Embryonic facial prominence (tissue), 1 donor: ENCODE measurements at regions not wholly inside any gene's neighbourhood (a gene's known extent, or its start where the extent isn't known, plus 50 kb on each side); places are given as distances from the start of the nearest gene placed in this dataset.
"Not testable (repeated sequence)": the region's sequence is repeated elsewhere in the genome, so short reads cannot be mapped to it uniquely, and the experiment has no call there.

Experiments
- DNase-seq: peaks from one replicate; pipeline ENCODE4 v3.0.0-alpha.2; 2016; ENCODE audit errors: extremely low spot score

DNA sequence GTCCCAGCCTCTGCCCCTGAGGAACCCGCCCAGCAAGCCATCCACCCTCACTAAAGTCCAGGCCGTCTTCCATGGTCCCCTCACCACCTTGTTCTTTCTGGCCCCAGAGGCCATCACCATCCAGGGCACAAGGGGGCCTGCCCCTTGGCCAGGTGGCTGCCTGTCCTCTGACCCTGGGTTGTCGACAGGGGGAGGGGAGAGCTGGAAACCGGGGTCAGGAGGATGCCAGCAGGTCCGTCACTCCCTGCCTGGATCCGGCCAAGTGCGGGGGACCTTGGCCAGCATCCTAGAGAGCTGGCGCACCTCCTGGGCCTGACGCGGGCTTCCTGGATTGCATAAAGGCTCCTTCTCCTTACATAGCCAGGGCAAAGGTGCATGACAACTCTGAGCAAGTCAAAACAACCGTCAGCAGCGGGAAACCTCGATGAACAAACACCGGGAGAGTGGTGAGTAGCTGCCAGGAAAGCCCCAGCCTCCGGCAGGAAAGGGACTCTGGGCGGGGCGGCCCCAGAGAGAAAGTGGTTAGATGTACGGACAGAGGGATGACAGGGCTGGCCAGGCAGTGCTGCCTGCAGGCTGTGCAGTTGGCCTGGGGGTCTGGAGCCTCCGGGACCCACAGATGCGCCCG lies 4461.2 kb upstream of the TPTE start:
- DNase-seq, result not testable (repeated sequence)

DNA sequence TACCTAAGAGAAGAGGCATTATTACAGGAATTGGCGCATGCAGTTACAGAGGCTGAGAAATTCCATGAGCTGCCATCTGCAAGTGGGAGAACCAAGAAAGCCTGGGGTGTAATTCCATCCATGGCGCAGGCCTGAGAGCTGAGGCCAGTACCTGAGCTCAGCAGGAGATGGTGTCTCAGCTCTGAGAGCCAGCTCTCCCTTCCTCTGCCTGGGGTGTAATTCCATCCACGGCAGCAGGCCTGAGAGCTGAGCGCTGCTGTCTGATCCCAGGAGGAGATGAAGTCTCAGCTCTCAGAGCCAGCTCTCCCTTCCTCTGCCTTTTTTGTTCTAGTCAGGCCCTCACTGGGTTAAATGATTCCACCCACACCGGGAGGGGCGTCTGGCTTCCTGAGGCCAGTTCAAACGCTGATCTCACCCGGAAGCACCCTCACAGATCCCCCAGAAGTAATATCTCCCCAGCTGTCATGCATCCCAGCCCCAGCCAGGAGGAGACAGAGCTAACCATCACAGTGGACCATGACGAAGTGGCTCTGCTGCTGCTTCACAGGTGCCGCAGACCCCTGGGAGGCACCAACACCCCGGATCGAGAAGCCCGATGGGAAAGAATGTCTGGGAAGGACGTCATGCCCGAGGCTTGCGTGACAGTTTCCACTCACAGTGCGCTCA lies 4454.9 kb upstream of the TPTE start:
- not testable (repeated sequence) for DNase-seq

DNA sequence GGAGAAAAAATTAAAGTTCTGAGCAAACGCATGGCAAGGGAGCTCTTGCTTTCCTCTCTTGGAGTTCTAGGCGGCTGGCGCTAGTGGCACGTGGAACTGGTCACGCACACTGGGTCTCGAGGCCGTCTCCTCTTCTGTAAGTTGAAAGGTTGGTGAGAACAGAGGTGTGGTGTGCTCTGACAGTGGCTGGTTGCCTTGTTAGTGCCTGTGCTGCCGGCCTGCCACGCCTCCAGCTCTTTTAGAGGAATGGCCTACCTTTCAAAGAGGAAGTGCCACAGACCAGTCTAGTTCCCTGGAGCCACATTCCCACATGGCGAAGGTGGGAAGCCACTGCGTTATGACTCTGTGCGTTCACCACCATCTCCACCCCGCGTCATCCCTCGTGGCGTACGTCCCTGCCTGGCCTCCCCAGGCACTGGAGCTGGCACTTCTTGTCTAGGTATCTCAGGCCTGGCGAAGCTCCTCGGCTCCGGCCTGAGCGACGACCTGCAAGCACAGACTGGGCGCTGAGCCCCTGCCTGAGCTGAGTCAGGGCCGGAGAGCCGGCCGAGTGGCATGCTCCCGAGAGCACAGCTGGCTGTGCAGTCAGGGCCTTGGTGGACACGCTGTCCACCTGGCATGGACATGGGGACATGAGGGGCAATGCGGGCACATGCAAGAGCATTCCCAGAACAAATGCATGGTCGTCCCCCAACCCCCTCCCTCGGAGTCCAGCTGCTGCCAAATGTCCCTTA lies 4453.1 kb upstream of the TPTE start:
- DNase-seq, result not testable (repeated sequence)

DNA sequence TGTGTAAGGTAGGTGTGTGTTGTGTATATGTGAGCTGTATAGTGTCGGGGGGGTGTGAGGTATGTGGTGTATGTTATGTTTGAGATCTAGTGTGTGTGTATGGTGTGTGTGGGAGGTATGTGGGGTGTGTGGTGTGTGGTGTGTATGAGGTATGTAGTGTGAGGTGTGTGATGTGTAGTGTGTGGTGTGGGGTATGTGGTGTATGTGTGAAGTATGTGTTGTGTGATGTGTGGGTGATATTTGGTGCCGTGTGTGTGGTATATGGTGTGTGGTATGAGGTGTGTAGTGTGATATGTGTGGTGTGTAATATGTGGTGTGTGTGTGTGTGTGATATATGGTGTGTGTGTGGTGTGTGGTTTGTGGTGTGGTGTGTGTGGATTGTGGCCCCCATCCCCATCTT lies 4451.2 kb upstream of the TPTE start:
- not testable (repeated sequence) for DNase-seq

DNA sequence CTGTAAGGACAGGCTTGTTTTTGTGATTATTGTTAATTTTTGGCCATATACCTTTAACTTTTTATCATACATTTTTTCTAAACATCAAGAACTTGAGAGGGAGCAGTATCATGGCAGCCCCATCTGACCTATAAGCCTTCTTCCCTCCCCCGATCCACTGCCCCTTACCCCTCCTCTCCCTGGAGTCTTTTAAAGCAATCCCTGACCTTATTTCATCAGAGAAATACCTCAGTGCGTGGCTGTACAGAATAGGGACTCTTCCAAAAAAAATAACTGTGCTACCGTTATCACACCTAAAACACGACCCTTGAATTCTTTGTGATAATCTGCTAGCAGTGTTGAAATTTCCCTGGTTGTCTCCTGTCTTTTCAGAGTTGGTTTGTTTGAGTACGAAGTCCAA lies 4448.7 kb upstream of the TPTE start:
- not testable (repeated sequence) for DNase-seq

DNA sequence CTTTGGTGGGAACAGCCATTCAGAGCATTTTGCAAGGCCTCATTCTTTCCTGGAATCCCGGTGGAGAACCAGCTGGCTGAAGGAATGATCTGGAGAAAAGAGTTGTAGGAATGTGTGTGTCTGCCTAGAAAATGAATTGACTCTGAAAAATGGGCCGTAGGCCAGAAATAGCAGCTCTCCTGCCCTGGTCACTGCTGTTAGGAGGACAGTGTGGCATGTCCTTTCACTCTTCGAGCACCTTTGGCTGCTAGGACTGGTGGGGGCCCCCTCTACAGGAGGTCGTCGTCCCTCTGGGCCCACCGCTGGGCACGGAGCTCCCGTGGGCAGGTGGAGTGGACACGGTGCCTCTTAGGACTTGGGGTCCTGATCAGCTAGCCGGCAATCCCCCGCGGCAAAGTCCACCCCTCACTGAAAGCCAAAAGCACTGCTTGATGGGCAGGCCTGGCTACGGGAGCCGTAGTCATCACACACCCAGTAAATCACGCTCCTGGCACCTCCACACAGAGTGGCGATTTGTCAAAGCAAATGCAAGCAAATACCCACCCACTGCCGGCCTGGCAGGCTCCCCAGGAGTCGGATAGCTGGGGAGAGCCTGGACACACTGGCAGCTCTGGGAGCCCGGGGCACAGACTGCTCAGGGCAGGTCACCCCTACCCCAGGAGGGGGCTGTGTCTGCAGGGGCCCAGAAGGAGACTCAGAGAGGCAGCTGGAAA lies 4447.2 kb upstream of the TPTE start:
- not testable (repeated sequence) for DNase-seq

DNA sequence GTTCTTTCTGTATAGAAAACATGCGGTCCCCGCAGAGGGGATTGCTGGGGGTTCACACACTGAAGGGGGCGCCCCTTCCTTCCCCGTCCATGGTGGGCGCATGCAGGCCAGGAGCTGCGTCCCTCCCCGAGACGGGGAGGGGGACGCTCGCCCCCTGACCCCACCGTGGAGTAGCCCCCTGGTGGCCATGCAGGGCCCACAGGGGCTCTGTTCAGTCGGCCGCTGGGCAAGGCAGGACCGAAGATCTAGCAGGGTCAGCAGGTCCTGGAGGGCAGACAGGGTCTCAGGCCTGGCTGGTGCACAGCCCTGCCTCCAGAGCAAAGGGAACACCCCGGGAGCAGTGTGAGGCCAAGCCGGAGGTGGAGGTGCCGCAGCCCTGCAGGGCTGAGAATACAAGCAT lies 4446.4 kb upstream of the TPTE start:
- not testable (repeated sequence) for DNase-seq

DNA sequence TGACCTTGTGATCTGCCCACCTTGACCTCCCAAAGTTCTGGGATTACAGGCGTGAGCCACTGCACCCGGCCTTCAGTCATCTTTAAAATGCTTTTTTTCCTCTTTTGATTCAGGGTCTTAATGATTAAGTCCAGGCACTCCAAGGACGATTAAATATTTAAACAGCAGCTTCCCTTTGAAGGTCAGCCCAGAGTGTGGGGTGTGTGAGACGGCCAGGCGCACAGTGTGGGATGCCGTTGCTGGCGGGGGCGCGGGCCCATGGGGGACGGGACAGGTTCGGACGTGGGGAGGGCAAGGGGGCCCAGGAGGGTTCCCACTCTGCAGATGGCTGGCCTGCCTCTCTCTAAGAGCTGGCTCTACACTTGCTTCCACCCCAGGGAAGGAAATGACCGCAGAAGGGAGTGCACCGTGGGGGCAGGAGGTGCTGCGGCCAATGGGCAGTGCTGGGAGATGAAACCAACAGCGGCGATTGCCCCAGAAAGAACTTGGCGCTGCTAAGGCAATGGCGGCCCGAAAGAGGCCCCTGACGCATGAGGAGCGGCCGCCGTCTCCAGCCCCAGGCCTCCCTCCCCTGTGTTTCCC lies 4445.7 kb upstream of the TPTE start:
- DNase-seq, result not testable (repeated sequence)

DNA sequence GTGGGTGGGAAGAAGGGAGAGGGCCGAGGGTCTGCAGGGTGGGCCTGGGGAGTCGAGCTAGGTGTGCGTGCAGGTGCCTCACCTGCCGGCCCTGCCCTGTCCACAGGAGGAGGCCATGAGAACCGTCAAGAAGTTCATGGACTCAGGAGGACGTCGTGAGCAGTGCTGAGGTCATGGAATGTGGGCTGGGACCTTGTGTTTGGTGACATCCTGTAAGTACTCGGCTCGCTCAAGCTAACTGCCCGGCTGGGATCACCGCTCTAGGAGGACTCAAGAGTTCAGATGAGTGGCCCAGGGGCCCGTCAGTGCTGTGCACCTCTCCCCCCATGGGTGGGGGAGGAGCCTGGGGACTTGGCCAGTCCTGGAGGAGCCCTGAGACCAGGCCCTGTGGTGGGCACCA lies 4444.0 kb upstream of the TPTE start:
- DNase-seq, result not testable (repeated sequence)

DNA sequence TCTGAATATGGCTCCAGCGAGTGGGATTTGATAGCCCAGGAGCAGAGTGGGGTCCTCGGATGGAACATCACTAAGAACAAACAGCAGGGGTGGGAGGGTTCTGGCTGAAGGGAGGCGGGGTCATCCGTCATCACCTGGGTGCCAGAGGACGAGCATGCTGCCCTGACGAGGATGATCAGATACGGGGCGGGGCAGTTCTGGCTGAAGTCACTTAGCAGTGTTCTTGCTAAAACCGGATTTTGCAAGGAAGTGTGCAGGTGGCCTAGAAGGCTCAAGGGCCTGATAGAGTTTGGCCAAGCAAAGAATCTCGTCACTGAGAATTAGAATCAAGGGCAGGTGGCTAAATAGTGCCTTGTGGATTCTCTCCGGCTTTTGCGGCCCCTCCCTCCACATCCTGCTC lies 4442.5 kb upstream of the TPTE start:
- not testable (repeated sequence) for DNase-seq

DNA sequence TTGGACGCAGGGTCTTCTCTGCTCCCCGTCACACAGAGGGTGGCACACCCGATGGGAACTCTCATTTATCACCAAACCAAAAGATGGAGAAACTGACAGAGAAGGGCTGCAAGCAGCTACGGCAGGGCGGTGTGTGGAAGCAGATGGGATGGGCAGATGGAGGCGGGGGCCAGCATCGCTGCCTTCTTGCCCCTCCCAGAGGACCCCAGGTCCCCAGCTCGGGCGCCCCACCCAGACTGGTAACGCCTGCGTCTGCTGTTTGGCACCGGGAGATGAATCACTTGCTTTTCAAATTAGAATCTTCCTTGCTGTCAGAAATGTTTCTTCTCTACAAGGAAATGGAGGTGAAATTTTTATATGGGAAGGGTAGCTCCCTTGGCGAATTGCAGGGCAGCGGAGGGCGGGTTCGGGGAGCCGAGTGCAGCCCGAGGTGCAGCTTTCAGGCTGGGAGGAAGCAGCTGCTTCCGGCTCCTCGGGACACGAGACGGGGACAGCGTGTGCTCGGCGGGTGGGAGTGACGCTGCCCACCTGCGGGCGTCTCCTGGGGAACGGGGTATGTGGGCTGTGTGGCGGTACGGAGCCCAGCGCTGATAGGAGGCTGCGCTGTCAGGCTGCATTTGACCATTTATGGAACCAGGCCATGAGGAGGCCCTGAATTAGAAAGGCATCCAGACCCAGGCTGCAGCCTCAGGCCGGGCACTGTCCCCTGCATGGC lies 4440.3 kb upstream of the TPTE start:
- not testable (repeated sequence) for DNase-seq

DNA sequence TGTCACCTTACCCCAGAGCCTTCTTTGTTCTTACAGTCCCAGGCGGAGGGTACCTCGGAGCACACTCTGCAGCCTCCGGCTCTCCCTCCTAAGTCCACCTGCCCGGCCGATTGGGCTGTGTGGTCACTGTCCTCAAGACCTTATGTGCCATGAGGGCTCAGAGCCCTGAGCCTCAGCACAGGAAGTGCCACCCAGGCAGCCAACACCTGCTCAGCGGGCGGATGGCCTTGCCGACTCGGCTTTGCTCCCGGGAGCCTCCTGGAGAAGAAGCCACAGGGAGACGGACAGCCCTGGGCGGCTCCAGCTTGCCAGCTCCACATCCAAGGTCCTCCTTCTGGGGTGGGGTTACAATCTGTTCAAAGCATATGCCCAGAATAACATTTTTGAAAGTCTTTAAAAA lies 4439.2 kb upstream of the TPTE start:
- DNase-seq, result not testable (repeated sequence)

DNA sequence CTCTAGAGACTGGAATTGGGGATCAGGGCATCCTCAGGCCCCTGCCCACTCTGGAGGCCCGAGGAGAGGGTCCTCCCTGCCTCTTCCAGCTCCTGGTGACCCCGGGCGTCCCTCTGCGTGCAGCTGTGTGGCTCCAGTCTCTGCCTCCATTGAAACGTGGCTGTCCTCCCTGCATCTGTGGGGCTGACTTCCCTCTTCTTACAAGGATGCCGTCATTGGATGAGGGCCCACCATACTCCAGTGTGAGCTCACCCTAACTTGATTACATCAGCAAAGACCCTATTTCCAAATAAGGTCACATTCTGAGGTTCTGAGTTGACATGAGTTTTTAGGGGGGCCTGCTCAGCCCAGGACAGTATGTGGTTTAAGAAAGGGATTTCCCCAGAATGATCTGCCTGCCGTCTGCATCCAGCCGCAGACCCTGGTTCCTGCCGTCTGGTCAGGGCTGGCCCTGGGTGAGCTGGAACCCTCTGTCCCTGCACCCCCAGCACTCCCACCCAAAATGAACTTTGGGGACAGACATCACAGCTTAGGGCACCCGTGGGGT lies 4437.7 kb upstream of the TPTE start:
- not testable (repeated sequence) for DNase-seq

DNA sequence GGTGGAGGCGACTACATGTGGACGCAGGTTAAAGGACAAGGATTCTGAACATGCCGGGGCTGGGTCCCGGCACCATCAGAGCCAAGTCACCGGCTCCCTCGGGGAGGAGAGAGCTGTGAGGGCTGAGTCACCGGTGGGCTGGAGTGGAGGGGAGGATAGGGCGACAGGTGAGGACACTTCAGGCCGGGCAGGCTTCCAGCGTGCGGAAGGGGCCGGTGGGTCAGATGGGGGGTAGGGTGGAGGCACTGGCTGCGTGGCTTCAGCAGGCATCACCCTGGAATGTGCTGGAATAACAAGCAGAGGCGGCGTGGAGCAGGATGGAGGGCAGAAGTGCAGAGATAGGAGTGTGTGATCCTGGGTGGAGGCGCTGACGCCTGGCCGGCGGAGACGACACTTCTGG lies 4435.3 kb upstream of the TPTE start:
- DNase-seq, result not testable (repeated sequence)

DNA sequence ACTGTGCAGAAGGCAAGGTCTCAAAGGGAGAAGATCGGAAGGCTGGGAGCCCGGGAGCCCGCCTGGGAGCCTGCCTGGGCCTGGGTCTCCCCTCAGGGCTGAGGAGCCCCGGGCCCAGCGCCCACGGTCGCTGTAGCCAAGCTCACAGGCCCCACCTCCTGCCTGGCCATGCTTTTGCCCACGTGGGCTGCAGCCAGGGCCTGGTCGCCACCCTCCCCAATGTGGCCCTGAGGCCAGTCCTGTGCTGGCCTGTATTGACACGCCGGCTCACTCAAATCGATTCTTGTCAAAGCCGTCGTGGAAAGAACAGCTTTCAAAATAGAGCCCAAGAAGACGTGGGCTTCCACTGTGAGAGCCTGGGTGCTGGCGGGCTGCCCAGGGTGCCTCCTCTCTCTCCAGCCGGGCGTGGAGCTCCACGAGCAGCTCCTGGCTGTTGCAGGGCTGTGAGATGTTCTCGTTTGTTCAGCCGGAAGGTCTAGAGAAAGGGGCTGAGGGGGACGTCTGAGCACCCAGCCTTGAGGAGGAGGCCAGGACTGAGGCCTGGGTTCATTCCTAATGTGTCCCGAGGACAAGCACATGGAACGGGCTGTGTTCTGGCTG lies 4433.7 kb upstream of the TPTE start:
- not testable (repeated sequence) for DNase-seq

DNA sequence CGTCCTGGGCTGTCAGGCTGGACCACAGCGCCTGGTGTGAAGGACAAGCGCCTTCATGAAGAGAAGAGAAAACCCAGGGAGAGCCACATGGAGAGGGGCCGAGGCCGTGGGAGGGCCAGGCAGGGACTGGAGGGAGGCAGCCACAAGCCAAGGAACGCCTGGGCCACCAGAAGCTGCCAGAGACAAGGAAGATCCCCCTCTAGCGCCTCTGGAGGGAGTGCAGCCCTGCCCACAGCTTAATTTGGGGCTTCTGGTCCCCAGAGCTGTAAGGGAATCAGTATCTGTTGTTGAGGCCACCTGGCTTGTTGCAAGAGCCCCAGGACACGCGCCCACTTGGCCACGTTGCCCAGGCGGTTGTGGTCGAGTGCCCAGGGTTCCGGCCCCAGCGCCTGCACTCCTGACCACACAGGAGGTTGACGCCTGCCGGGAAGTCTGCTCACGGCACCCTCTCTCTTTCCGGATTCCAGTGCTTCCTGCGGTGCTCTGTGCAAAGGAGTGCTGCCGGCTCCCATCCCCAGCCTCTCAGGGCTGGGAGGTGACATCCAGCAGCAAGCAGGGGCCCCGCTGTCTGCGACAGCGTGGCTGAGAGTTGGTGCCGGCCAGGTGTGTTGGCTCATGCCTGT lies 4431.0 kb upstream of the TPTE start:
- DNase-seq, result not testable (repeated sequence)

DNA sequence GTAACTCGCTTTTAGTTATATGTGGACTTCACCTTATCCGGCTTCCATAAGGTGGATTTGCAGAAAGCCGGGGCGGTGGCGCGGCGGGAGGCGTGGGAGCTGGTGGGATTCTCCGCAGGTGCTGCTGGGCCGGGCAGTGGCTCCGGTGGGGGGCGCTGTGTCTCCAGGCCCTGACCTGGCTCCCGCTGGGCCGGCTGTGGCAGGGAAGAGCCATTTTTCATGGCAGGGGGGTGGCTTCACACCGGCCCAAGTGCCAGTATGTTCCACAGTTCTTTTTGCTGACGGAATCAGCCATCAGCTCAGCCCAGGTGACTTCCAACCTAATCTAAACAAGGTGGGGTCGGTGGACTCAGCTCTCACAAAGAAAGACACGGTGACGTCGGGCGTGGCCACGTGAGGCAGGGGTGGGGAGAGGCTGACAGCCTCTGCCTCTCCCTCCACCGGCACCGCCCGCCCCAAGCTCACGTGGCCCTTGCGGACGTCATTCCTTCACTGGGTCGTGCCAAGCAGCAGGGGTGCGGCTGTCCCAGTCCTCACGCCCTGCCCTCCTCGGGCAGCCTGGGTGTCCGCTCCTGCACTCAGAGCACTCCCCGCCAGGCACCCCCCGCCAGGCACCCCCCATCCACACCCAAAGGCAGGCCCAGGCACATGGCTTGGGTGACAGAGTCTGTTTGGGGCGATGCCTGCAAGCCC lies 4429.9 kb upstream of the TPTE start:
- not testable (repeated sequence) for DNase-seq

DNA sequence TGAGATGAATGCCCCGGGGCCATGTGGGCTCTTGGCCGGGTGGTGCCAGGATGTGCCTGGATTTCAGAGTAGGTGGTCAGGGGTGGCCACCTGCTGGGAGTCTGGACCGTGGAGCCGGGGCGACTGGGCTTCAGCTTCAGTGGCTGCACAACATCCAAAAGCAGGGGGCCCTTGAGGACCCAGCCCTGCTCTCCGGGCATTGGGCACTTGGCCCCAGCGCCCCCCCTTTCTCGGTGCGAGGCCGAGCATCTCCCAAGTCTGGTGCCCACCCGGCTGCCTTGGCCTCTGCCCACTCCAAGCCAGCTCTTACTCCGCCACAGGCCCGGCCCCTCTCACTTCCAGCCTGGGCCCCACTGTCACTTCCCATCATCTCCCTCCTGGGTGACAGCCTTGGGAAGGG lies 4429.0 kb upstream of the TPTE start:
- DNase-seq, result not testable (repeated sequence)

DNA sequence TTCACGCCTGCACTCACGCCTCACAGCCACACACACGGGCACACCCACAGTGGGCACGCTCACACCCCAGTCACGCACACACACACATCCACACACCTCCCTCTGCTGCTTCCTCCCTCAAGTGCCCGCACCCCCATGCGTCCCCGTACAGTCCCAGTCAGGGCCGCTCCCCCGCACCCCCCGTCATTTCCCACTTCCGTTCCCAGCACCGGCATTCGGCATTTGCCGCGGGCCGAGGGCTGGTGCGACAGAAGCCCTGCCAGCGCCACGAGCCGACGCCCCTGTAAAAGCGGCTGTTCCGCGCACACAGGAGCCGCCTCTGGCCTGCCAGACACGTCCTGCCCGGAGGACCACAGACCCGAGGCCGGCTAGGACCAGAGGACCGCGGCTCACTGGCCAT lies 4428.0 kb upstream of the TPTE start:
- not testable (repeated sequence) for DNase-seq
